Effector memory CD8-positive, alpha-beta T cell (primary cell): ENCODE measurements at regions not wholly inside any gene's neighbourhood (a gene's known extent, or its start where the extent isn't known, plus 50 kb on each side); places are given as distances from the start of the nearest gene placed in this dataset.

Experiments
- ATAC-seq: fragments of 150-1000 bp; cut with Tn5 transposase; replicated peaks from 2 replicates; pipeline ENCODE4 v1.10.0; 2021; ENCODE audit warnings: mild to moderate bottlenecking, moderate library complexity
- DNase-seq, 3 experiments: peaks; one replicate each; pipeline ENCODE4 v3.0.0; 2021
- H3K27ac Mint-ChIP-seq, 2 donors: one replicate each; pipeline ENCODE4 v1.8.0; 2022; ENCODE audit warnings: mild to moderate bottlenecking in 2 of 2, mixed read lengths in 2 of 2, moderate library complexity in 2 of 2
- H3K27me3 Mint-ChIP-seq, 2 donors: one replicate each; pipeline ENCODE4 v1.8.0; 2022; ENCODE audit warnings: mixed read lengths in 2 of 2
- H3K36me3 Mint-ChIP-seq: one replicate; pipeline ENCODE4 v1.8.0; 2022; ENCODE audit warnings: mild to moderate bottlenecking, moderate library complexity, mixed read lengths; ENCODE audit not compliant: insufficient read depth
- H3K4me1 Mint-ChIP-seq, 2 donors: one replicate each; pipeline ENCODE4 v1.8.0; 2022; ENCODE audit warnings: low read depth in 2 of 2, mixed read lengths in 2 of 2
- H3K4me3 Mint-ChIP-seq, 2 donors: one replicate each; pipeline ENCODE4 v1.8.0; 2022; ENCODE audit warnings: mild to moderate bottlenecking in 2 of 2, mixed read lengths in 2 of 2, moderate library complexity in 2 of 2
- H3K9me3 Mint-ChIP-seq, 2 donors: one replicate each; pipeline ENCODE4 v1.8.0; 2022; ENCODE audit warnings: mixed read lengths in 2 of 2

DNA sequence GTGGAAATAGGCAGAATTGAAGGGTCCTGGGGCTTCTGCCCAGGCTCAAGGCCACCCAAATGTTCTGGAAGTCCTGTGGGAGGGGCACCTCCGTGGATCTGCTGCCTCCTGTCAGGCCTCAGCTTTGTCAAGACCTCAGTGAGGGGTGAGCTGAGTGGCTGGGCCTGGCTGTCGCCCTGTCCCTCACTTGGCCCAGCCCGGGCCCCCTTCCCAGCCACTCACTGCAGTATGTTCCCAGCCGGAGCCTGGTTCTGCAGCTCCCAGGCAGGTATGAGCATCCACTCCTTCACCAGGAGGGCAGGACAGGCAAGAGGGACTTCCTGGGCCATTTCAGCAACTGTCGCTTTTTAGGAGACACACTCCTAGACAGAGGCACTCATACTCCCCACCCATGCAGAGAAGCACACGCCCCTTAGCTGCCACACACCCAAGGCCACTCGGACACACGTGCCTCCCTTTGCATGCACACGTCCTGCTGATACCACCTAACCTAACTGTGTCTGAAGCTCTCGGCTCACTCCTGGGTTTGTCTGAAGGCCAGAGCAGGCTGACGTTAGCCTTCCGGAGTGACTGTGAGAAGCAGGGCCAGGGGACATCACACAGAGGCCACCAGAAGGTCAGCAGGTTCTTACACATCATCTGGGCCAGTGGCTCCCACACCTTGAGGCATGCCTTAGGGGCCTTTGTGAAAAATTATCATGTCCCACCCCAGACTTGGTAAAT, 72.2 kb upstream of the COL13A1 start:
- H3K27me3 Mint-ChIP-seq, result peaks cover 19 to 57% of the 10 kb centered on the region in 2 donors
- DNase-seq (no peak), ATAC-seq (no peak)
- peaks cover 3 to 9% of the 10 kb centered on the region in 2 donors for H3K4me1 Mint-ChIP-seq
- H3K9me3 Mint-ChIP-seq, result no peaks in the 10 kb centered on the region
- no peak overlapping the region for H3K27ac Mint-ChIP-seq
- no peaks in the 10 kb centered on the region for H3K36me3 Mint-ChIP-seq
- no peak overlapping the region for H3K4me3 Mint-ChIP-seq

DNA sequence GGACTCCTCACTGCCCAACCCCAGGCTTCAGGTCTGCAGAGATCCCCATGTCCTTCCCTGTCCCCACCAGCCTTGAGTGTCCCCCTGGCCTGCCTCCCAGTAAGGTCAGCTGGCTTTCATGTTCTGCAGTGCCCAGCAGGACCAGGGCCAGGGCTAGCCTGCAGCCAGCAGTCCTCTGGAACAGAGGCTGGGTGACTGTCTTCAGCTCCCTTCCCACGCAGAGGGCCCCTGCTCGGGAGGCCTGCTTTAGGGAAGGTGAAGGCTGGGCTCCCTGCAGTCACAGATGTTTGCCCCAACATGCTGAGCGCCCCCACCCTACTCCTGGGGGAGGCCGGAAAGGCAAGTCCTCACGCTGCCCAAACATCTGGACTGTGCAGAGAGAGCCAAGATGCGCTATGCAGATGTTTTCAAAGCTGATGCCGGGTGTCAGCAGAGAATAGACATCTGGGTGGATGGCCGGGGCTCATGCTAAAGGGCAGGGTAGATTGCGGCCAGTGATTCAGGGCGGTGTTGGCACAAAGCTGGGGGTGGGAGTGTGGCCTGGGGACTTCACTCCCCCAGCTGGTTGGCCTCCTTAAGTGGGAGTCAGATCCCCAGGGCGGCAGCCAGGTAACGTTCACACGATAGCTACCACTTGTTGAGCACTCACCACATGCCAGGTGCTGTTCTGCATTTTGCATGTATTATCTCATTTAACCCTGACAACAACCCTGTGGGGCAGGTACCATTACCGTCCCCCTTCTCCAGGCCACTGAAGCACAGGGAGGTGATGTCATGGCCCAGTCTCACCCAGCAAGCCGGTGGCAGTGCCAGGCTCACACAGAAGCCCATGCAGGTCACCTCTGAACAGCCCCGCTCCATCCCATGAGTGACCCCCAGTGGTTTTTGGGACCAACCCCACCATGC, 71.2 kb upstream of the COL13A1 start:
- no peak for ATAC-seq
- no peak for DNase-seq
- Mint-ChIP-seq H3K27me3 (peaks cover 13 to 50% of the 10 kb centered on the region in 2 donors), H3K36me3 (no peaks in the 10 kb centered on the region), H3K9me3 (no peaks in the 10 kb centered on the region), H3K27ac (no peak overlapping the region), H3K4me1 (peaks cover 8 to 14% of the 10 kb centered on the region in 2 donors), H3K4me3 (no peak overlapping the region)

DNA sequence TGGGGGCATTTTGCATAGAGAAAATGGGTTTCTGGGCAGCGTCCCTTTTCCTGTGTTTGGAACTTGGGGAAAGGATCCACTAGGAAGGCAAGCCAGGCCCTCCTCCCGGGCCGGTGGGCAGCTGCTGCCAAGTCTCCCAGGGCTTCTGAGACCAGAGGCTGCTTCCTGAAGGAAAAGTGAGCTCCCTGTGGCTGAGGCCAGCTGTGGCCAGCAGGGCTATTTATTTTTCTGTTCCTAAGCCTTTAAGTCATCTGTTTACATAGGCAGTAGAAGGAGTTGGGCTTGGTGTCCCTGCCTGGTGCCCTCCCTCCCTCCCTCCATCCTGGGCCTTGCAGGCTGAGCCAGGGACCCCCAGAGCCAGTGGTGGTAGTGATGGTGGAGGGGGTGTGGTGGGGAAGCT, 70.5 kb upstream of the COL13A1 start:
- no peak for DNase-seq
- H3K27me3 Mint-ChIP-seq, result peaks cover 13 to 49% of the 10 kb centered on the region in 2 donors
- H3K27ac Mint-ChIP-seq, result no peak overlapping the region

DNA sequence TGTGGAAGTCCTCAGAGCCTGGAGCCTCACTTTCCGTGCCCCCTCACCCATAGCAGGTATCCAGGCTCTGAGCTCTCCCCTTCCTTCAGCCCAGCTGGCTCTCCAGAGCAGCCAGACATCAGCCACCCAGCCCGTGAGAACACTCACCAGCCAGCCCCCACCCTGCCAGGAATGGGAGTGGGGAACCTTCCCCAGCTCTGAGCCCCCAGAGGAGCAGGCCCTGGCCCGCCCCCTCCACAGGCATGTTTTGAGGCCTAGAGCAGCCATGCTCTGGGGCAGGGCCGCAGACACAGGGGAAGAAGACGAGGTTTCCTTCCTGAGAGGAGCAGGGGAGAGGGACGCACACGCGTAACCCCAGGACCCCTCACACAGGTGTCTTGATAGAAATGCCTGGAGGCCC, 70.0 kb upstream of the COL13A1 start:
- ATAC-seq (no peak), DNase-seq (no peak)
- Mint-ChIP-seq H3K4me3 (no peak overlapping the region), H3K36me3 (no peaks in the 10 kb centered on the region), H3K27me3 (peaks cover 13 to 44% of the 10 kb centered on the region in 2 donors), H3K4me1 (peaks cover 8 to 14% of the 10 kb centered on the region in 2 donors), H3K27ac (no peak overlapping the region), H3K9me3 (no peaks in the 10 kb centered on the region)

More for the DNA sequence above, 70.5 kb upstream of the COL13A1 start:
- Mint-ChIP-seq H3K4me3 (no peak overlapping the region), H3K4me1 (peaks cover 8 to 14% of the 10 kb centered on the region in 2 donors), H3K9me3 (no peaks in the 10 kb centered on the region), H3K36me3 (no peaks in the 10 kb centered on the region)
- ATAC-seq, result no peak

DNA sequence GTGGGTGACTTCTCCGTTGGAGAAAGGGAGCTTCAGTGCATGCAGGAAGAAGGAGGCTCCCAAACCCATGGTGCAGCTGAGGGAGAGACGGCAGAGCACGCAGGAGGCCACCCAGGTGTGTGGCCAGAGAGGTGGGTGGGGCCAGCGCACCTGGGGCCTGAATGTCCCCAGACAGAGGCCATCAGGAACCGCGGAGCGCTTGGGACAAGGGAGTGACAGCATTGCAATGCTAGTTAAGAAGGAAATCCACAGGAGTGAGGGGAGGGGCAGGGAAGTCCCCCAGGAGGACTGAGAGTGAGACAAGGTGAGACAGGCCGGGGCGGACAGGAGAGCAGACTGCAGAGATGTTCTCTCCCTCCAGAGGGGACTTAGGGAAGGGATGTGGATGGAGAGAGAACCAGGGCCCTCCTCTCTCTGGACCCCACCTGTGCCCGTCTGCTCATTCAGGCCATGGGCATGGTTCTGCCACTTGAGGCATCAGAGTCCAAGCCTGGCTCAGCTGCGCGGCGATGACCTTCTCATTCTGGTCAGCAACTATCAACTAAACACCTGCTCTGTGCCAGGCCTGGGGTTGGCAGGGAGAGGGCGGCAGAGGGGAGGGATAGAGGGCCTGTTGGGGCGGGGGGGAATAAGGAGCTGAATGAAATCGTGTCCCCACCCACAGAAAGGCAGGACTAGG, 69.4 kb upstream of the COL13A1 start:
- H3K9me3 Mint-ChIP-seq, result no peaks in the 10 kb centered on the region
- H3K4me3 Mint-ChIP-seq, result no peak overlapping the region
- no peak overlapping the region for H3K27ac Mint-ChIP-seq
- DNase-seq (no peak), ATAC-seq (no peak)
- no peaks in the 10 kb centered on the region for H3K36me3 Mint-ChIP-seq
- peaks cover 13 to 44% of the 10 kb centered on the region in 2 donors for H3K27me3 Mint-ChIP-seq
- H3K4me1 Mint-ChIP-seq, result peaks cover 8 to 14% of the 10 kb centered on the region in 2 donors

DNA sequence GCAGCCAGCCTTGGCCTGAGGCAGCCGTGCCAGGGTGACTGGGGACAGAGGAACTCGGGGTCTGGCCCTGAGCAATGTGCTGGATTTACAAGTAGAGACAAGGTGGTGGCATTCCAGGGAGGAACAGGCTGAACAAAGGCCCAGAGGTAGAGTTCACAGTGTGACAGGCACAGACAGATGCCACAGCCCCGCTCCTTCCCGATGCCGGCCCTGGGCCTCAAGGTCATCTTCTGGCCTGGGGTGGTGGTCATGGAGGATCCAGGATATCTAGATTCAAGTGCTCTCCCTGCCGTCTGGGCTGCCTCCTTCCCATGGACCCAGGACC, 68.9 kb upstream of the COL13A1 start:
- ATAC-seq (no peak), DNase-seq (no peak)
- H3K4me1 Mint-ChIP-seq, result peaks cover 8 to 14% of the 10 kb centered on the region in 2 donors

DNA sequence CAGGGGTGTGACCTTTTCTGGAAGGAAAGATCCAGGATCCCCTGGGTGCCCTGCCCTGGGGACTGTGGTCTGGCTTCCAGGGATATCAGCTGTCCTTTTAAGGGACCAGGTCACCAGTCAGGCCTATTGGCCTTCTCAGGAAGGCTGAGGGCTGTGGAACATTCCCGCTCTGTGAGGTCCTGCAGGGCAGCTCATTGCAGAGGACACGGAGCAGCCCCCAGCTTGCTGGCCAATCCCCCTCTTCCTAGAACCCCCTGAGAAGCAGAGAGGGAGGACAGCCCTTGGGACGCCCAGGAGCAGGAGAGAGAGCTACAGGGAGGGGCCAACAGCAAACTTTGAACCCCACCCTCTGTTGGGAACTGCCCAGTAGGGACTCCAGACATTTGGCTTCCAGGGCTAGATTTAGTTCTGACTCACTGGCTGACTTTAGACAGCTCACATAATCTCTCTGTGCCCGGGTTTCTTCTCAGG, 67.9 kb upstream of the COL13A1 start:
- DNase-seq (no peak), ATAC-seq (no peak)
- H3K27ac Mint-ChIP-seq, result no peak overlapping the region
- H3K9me3 Mint-ChIP-seq, result no peaks in the 10 kb centered on the region
- H3K4me3 Mint-ChIP-seq, result no peak overlapping the region
- no peaks in the 10 kb centered on the region for H3K36me3 Mint-ChIP-seq
- peaks cover 8 to 14% of the 10 kb centered on the region in 2 donors for H3K4me1 Mint-ChIP-seq
- H3K27me3 Mint-ChIP-seq, result peaks cover 5 to 38% of the 10 kb centered on the region in 2 donors

More for the DNA sequence above, 68.9 kb upstream of the COL13A1 start:
- Mint-ChIP-seq H3K9me3 (no peaks in the 10 kb centered on the region), H3K27me3 (peaks cover 13 to 48% of the 10 kb centered on the region in 2 donors), H3K36me3 (no peaks in the 10 kb centered on the region), H3K4me3 (no peak overlapping the region), H3K27ac (no peak overlapping the region)

DNA sequence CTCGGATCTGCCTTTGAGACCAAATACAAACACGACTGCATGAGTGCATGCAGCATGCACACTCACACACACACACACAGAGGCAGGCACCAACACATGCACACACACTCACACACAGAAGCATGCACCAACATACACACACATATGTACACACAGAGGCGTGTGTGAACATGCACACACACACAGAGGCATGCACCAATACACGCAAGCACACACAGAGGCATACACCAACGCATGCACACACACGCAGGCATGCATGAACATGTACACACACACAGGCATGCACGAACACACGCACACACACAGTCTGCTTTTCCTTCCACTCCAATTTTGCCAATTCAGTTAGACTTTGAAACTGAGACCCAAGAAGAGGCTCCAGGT, 67.3 kb upstream of the COL13A1 start:
- Mint-ChIP-seq H3K4me1 (peaks cover 8 to 14% of the 10 kb centered on the region in 2 donors), H3K27ac (no peak overlapping the region), H3K4me3 (no peak overlapping the region)

DNA sequence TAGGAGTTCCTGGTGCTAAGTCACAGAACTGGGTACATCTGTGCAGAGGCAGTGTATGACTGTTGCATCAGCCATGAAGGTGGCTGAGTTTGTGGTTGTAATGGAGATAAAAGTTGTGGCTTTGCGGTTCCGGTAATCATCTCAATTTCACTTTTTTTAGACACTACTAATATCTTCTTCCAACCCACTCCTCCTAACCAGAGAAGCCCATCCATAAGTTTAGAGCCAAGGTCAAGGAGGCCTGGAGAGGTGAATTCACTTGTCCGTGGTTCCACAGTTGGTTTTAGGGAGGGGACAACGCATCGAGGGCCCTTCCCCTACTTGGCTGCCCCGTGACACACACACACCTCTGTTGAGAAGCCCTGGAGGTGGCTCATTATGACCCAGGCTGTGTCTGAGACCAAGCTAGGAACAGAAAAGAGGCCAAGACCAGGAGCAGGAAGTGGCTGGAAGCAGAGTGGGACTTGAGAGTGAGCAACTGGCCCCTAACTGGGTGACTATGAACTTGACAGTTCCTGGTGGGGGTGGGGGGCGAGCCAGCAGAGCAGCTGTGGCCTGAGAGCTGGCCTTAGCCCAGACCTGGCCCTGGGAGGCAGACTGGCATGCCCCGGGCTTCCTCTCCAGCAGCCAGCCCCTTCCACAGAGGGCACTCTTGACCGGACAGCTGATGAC, 66.8 kb upstream of the COL13A1 start:
- H3K4me3 Mint-ChIP-seq, result no peak overlapping the region

More for the DNA sequence above, 67.3 kb upstream of the COL13A1 start:
- ATAC-seq, result no peak
- DNase-seq, result no peak
- H3K9me3 Mint-ChIP-seq, result no peaks in the 10 kb centered on the region
- H3K36me3 Mint-ChIP-seq, result no peaks in the 10 kb centered on the region
- H3K27me3 Mint-ChIP-seq, result peaks cover 5 to 34% of the 10 kb centered on the region in 2 donors

DNA sequence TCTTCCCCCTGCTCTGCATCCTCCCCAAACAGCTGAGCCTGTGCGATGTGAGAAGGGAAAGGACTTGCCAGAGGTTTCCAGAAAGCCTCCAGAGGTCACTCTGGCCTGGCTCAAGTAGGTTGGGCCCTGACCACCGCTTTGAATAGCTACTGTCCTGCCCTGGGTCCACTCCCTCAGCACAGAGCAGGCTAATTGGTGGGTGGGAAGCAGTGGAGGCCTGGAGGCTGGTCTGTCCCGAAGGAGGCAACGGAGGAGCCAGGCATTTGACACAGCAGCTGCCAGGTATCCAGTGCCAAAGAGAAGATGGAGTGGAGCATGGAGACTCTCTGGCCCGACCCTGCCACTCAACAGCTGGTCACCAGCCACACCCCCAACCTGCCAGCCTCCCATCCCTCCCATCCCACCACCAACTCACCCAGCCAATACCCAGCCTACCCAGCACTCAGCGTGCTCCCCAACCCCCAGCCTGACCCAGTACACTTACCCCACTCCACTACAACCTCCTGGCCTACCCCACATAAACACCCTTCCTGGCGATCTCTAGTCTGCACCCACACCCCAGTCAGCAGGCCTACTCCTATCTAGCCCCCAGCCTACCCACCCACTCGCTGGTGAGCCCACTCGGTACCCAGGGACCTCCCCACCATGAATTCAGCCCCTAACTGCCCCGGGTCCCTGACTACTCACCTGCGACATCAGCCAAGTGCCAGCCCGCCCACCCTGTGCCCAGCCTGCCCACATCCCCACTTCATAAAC, 64.6 kb upstream of the COL13A1 start:
- Mint-ChIP-seq H3K36me3 (no peaks in the 10 kb centered on the region), H3K4me1 (peaks cover 8 to 11% of the 10 kb centered on the region in 2 donors), H3K27ac (no peak overlapping the region), H3K4me3 (no peak overlapping the region), H3K27me3 (peaks cover 16 to 44% of the 10 kb centered on the region in 2 donors), H3K9me3 (no peaks in the 10 kb centered on the region)
- ATAC-seq (no peak), DNase-seq (no peak)

More for the DNA sequence above, 66.8 kb upstream of the COL13A1 start:
- no peaks in the 10 kb centered on the region for H3K36me3 Mint-ChIP-seq
- H3K27me3 Mint-ChIP-seq, result peaks cover 5 to 34% of the 10 kb centered on the region in 2 donors
- no peak for ATAC-seq
- DNase-seq, result no peak
- H3K4me1 Mint-ChIP-seq, result peaks cover 8 to 14% of the 10 kb centered on the region in 2 donors
- H3K27ac Mint-ChIP-seq, result no peak overlapping the region
- no peaks in the 10 kb centered on the region for H3K9me3 Mint-ChIP-seq

DNA sequence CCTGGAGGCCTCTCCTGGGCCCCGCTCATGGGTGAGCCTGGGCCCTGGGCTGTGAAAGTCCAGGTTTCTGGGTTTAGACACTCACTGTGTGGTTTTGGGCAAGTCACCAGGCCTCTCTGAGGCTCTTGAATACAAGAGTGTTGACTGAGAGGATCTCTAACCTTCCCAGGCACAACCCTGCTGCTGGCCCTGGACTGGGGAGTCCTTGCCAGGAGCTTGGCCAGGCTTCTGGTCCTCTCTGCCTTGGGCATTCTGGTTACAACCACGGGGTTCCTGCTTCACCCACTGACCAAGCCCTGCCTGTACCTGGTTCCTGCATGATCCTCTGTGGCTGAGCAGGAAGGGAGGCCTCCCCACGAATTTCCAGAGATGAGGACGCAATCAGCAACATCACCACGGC, 63.6 kb upstream of the COL13A1 start:
- H3K27ac Mint-ChIP-seq, result no peak overlapping the region
- peaks cover 8 to 9% of the 10 kb centered on the region in 2 donors for H3K4me1 Mint-ChIP-seq
- H3K9me3 Mint-ChIP-seq, result no peaks in the 10 kb centered on the region
- H3K27me3 Mint-ChIP-seq, result peaks cover 22 to 44% of the 10 kb centered on the region in 2 donors
- ATAC-seq (no peak), DNase-seq (no peak)
- H3K4me3 Mint-ChIP-seq, result no peak overlapping the region
- no peaks in the 10 kb centered on the region for H3K36me3 Mint-ChIP-seq

DNA sequence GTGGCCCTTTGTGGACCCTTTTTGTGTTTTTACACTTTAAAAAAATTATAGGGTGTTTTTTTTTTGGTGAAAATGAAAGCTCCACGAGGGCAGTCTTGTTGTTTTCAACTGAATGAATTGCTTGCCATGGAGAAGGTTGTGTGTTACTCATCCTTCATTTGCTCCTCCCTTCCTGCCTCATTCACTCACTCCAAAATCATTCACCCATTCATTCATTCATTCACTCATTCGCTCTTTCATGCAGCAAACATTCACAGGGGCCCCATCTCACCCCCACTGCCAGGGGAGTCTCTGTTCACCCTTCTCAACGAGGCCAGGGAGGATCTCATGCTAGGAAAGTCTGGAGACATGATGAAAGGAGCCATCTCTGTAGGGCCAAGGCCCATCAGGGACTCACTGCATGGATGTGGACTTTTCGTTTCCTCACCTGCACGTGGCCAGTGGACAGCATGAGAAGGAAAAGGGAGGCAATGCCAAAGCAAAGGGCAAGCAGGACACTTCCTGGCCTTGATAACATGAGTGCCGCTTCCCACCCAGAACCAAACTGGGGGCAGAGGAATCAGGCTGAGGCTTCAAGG, 62.8 kb upstream of the COL13A1 start:
- ATAC-seq, result no peak
- no peak overlapping the region for H3K4me3 Mint-ChIP-seq

More for the DNA sequence above, 62.8 kb upstream of the COL13A1 start:
- Mint-ChIP-seq H3K27ac (no peak overlapping the region), H3K27me3 (peaks cover 30 to 47% of the 10 kb centered on the region in 2 donors), H3K9me3 (no peaks in the 10 kb centered on the region), H3K36me3 (no peaks in the 10 kb centered on the region), H3K4me1 (peaks cover 8 to 9% of the 10 kb centered on the region in 2 donors)
- no peak for DNase-seq
